ENCODE measurements at regions not wholly inside any gene's neighbourhood (a gene's known extent, or its start where the extent isn't known, plus 50 kb on each side); places are given as distances from the start of the nearest gene placed in this dataset.

GRCh38 chr2:220318037-220318436, 690.6 kb downstream of the SLC4A3 start:
- Histone ChIP-seq H3K36me3 (ENCODE audit: control insufficient read depth, insufficient read depth, low read length) (no peaks in the 10 kb centered on the region), H3K56ac (ENCODE audit: low read length) (no peak overlapping the region), H3K4me3 (ENCODE audit: low read length) (no peak overlapping the region), H3K4me2 (ENCODE audit: low read length) (no peak overlapping the region), H3K23ac (ENCODE audit: low read length) (no peak overlapping the region), H3K27me3 (ENCODE audit: insufficient read depth, low read length, poor library complexity) (no peaks in the 10 kb centered on the region), H3K27ac (ENCODE audit: low read depth, low read length) (no peak overlapping the region), H4K8ac (ENCODE audit: low read depth, low read length) (no peak overlapping the region), H3K4me1 (ENCODE audit: control insufficient read depth, low read depth, low read length) (no peaks in the 10 kb centered on the region), H3K4ac (ENCODE audit: low read depth, low read length) (no peak overlapping the region), H2AK5ac (ENCODE audit: low read length) (no peak overlapping the region), H2BK120ac (ENCODE audit: low read depth, low read length) (no peak overlapping the region), H2BK5ac (ENCODE audit: low read length) (no peak overlapping the region), H3K79me2 (ENCODE audit: control insufficient read depth, insufficient read depth, low read length) (no peaks in the 10 kb centered on the region), H4K5ac (ENCODE audit: low read length) (no peak overlapping the region), H3K79me1 (ENCODE audit: low read length) (no peaks in the 10 kb centered on the region), H3K9ac (ENCODE audit: low read length) (no peak overlapping the region), H2BK15ac (replicated peaks; ENCODE audit: low read depth) (no peak overlapping the region), H3K18ac (ENCODE audit: low read length) (no peak overlapping the region)
- DNase-seq: no peak
- WGBS (ENCODE audit: extremely low coverage, insufficient coverage, low lambda C conversion rate): no CpG with 5 or more reads among the region's 2 CpGs

- H3K27me3 ChIP-seq (ENCODE audit: insufficient read depth, low read length, poor library complexity): no peaks in the 10 kb centered on the region
- H3K4ac ChIP-seq (ENCODE audit: low read depth, low read length): no peak overlapping the region
- H2BK5ac ChIP-seq (ENCODE audit: low read length): no peak overlapping the region
- H4K8ac ChIP-seq (ENCODE audit: low read depth, low read length): no peak overlapping the region
- no peaks in the 10 kb centered on the region for H3K79me1 ChIP-seq (ENCODE audit: low read length)
- H4K5ac ChIP-seq (ENCODE audit: low read length): no peak overlapping the region
- H3K4me2 ChIP-seq (ENCODE audit: low read length): no peak overlapping the region
- DNase-seq: no peak
- H3K23ac ChIP-seq (ENCODE audit: low read length): no peak overlapping the region
- H3K36me3 ChIP-seq (ENCODE audit: control insufficient read depth, insufficient read depth, low read length): no peaks in the 10 kb centered on the region
- H2BK15ac ChIP-seq (replicated peaks; ENCODE audit: low read depth): no peak overlapping the region
- no peak overlapping the region for H3K27ac ChIP-seq (ENCODE audit: low read depth, low read length)
- no CpG with 5 or more reads among the region's 1 CpG for WGBS (ENCODE audit: extremely low coverage, insufficient coverage, low lambda C conversion rate)
- H2BK120ac ChIP-seq (ENCODE audit: low read depth, low read length): no peak overlapping the region
- no peak overlapping the region for H3K4me3 ChIP-seq (ENCODE audit: low read length)
- no peaks in the 10 kb centered on the region for H3K4me1 ChIP-seq (ENCODE audit: control insufficient read depth, low read depth, low read length)
- no peak overlapping the region for H3K18ac ChIP-seq (ENCODE audit: low read length)
- H2AK5ac ChIP-seq (ENCODE audit: low read length): no peak overlapping the region
- no peaks in the 10 kb centered on the region for H3K79me2 ChIP-seq (ENCODE audit: control insufficient read depth, insufficient read depth, low read length)
- H3K56ac ChIP-seq (ENCODE audit: low read length): no peak overlapping the region
- no peak overlapping the region for H3K9ac ChIP-seq (ENCODE audit: low read length)
Measured at GRCh38 chr2:220318508-220318907, 691.1 kb downstream of the SLC4A3 start.

GRCh38 chr2:220320326-220320725, 692.9 kb downstream of the SLC4A3 start:
- no peak overlapping the region for H2BK120ac ChIP-seq (ENCODE audit: low read depth, low read length)
- no peak overlapping the region for H3K4me2 ChIP-seq (ENCODE audit: low read length)
- H3K4me3 ChIP-seq (ENCODE audit: low read length): no peak overlapping the region
- no peaks in the 10 kb centered on the region for H3K79me1 ChIP-seq (ENCODE audit: low read length)
- H3K36me3 ChIP-seq (ENCODE audit: control insufficient read depth, insufficient read depth, low read length): no peaks in the 10 kb centered on the region
- no peaks in the 10 kb centered on the region for H3K4me1 ChIP-seq (ENCODE audit: control insufficient read depth, low read depth, low read length)
- no peak overlapping the region for H3K9ac ChIP-seq (ENCODE audit: low read length)
- H3K4ac ChIP-seq (ENCODE audit: low read depth, low read length): no peak overlapping the region
- H4K5ac ChIP-seq (ENCODE audit: low read length): no peak overlapping the region
- no peak for DNase-seq
- no peak overlapping the region for H2BK5ac ChIP-seq (ENCODE audit: low read length)
- no peak overlapping the region for H2AK5ac ChIP-seq (ENCODE audit: low read length)
- no peak overlapping the region for H3K56ac ChIP-seq (ENCODE audit: low read length)
- no peak overlapping the region for H2BK15ac ChIP-seq (replicated peaks; ENCODE audit: low read depth)
- no peak overlapping the region for H3K27ac ChIP-seq (ENCODE audit: low read depth, low read length)
- no peaks in the 10 kb centered on the region for H3K27me3 ChIP-seq (ENCODE audit: insufficient read depth, low read length, poor library complexity)
- no peak overlapping the region for H4K8ac ChIP-seq (ENCODE audit: low read depth, low read length)
- no CpG with 5 or more reads among the region's 2 CpGs for WGBS (ENCODE audit: extremely low coverage, insufficient coverage, low lambda C conversion rate)
- no peak overlapping the region for H3K18ac ChIP-seq (ENCODE audit: low read length)
- no peak overlapping the region for H3K23ac ChIP-seq (ENCODE audit: low read length)
- H3K79me2 ChIP-seq (ENCODE audit: control insufficient read depth, insufficient read depth, low read length): no peaks in the 10 kb centered on the region

- no peak for DNase-seq
- Histone ChIP-seq H3K79me2 (ENCODE audit: control insufficient read depth, insufficient read depth, low read length) (no peaks in the 10 kb centered on the region), H3K27ac (ENCODE audit: low read depth, low read length) (no peak overlapping the region), H3K36me3 (ENCODE audit: control insufficient read depth, insufficient read depth, low read length) (no peaks in the 10 kb centered on the region), H3K4me3 (ENCODE audit: low read length) (no peak overlapping the region), H3K79me1 (ENCODE audit: low read length) (no peaks in the 10 kb centered on the region), H3K4me2 (ENCODE audit: low read length) (no peak overlapping the region), H3K4me1 (ENCODE audit: control insufficient read depth, low read depth, low read length) (no peaks in the 10 kb centered on the region), H2BK15ac (replicated peaks; ENCODE audit: low read depth) (no peak overlapping the region), H3K9ac (ENCODE audit: low read length) (no peak overlapping the region), H2AK5ac (ENCODE audit: low read length) (no peak overlapping the region), H3K27me3 (ENCODE audit: insufficient read depth, low read length, poor library complexity) (no peaks in the 10 kb centered on the region), H2BK120ac (ENCODE audit: low read depth, low read length) (no peak overlapping the region), H3K4ac (ENCODE audit: low read depth, low read length) (no peak overlapping the region), H3K56ac (ENCODE audit: low read length) (no peak overlapping the region), H3K23ac (ENCODE audit: low read length) (no peak overlapping the region), H4K8ac (ENCODE audit: low read depth, low read length) (no peak overlapping the region), H2BK5ac (ENCODE audit: low read length) (no peak overlapping the region), H4K5ac (ENCODE audit: low read length) (no peak overlapping the region), H3K18ac (ENCODE audit: low read length) (no peak overlapping the region)
- no CpG with 5 or more reads among the region's 1 CpG for WGBS (ENCODE audit: extremely low coverage, insufficient coverage, low lambda C conversion rate)
Measured at GRCh38 chr2:220332886-220333285, 705.5 kb downstream of the SLC4A3 start.

GRCh38 chr2:220334210-220334609, 706.8 kb downstream of the SLC4A3 start:
- H3K79me1 ChIP-seq (ENCODE audit: low read length): no peaks in the 10 kb centered on the region
- no peaks in the 10 kb centered on the region for H3K79me2 ChIP-seq (ENCODE audit: control insufficient read depth, insufficient read depth, low read length)
- no peak overlapping the region for H3K23ac ChIP-seq (ENCODE audit: low read length)
- H2BK5ac ChIP-seq (ENCODE audit: low read length): no peak overlapping the region
- no peak overlapping the region for H3K9ac ChIP-seq (ENCODE audit: low read length)
- H2AK5ac ChIP-seq (ENCODE audit: low read length): no peak overlapping the region
- no peak overlapping the region for H3K18ac ChIP-seq (ENCODE audit: low read length)
- H3K4me1 ChIP-seq (ENCODE audit: control insufficient read depth, low read depth, low read length): no peaks in the 10 kb centered on the region
- no peaks in the 10 kb centered on the region for H3K27me3 ChIP-seq (ENCODE audit: insufficient read depth, low read length, poor library complexity)
- H2BK120ac ChIP-seq (ENCODE audit: low read depth, low read length): no peak overlapping the region
- no peak overlapping the region for H4K5ac ChIP-seq (ENCODE audit: low read length)
- H3K56ac ChIP-seq (ENCODE audit: low read length): no peak overlapping the region
- H3K27ac ChIP-seq (ENCODE audit: low read depth, low read length): no peak overlapping the region
- no peaks in the 10 kb centered on the region for H3K36me3 ChIP-seq (ENCODE audit: control insufficient read depth, insufficient read depth, low read length)
- no peak overlapping the region for H4K8ac ChIP-seq (ENCODE audit: low read depth, low read length)
- H3K4me2 ChIP-seq (ENCODE audit: low read length): no peak overlapping the region
- no peak for DNase-seq
- H3K4me3 ChIP-seq (ENCODE audit: low read length): no peak overlapping the region
- H3K4ac ChIP-seq (ENCODE audit: low read depth, low read length): no peak overlapping the region
- H2BK15ac ChIP-seq (replicated peaks; ENCODE audit: low read depth): no peak overlapping the region

GRCh38 chr2:220334871-220335590, 707.6 kb downstream of the SLC4A3 start:
- H2BK120ac ChIP-seq (ENCODE audit: low read depth, low read length): no peak overlapping the region
- no peak overlapping the region for H3K4ac ChIP-seq (ENCODE audit: low read depth, low read length)
- H2AK5ac ChIP-seq (ENCODE audit: low read length): no peak overlapping the region
- H2BK5ac ChIP-seq (ENCODE audit: low read length): no peak overlapping the region
- no peak overlapping the region for H4K5ac ChIP-seq (ENCODE audit: low read length)
- no peak for DNase-seq
- H3K23ac ChIP-seq (ENCODE audit: low read length): no peak overlapping the region
- WGBS (ENCODE audit: extremely low coverage, insufficient coverage, low lambda C conversion rate): no CpG with 5 or more reads among the region's 4 CpGs
- no peak overlapping the region for H3K4me2 ChIP-seq (ENCODE audit: low read length)
- H3K27me3 ChIP-seq (ENCODE audit: insufficient read depth, low read length, poor library complexity): no peaks in the 10 kb centered on the region
- H3K4me1 ChIP-seq (ENCODE audit: control insufficient read depth, low read depth, low read length): no peaks in the 10 kb centered on the region
- no peaks in the 10 kb centered on the region for H3K36me3 ChIP-seq (ENCODE audit: control insufficient read depth, insufficient read depth, low read length)
- no peak overlapping the region for H3K18ac ChIP-seq (ENCODE audit: low read length)
- H4K8ac ChIP-seq (ENCODE audit: low read depth, low read length): no peak overlapping the region
- H3K56ac ChIP-seq (ENCODE audit: low read length): no peak overlapping the region
- no peak overlapping the region for H3K4me3 ChIP-seq (ENCODE audit: low read length)
- no peak overlapping the region for H2BK15ac ChIP-seq (replicated peaks; ENCODE audit: low read depth)
- no peak overlapping the region for H3K27ac ChIP-seq (ENCODE audit: low read depth, low read length)
- no peaks in the 10 kb centered on the region for H3K79me2 ChIP-seq (ENCODE audit: control insufficient read depth, insufficient read depth, low read length)
- H3K79me1 ChIP-seq (ENCODE audit: low read length): no peaks in the 10 kb centered on the region
- no peak overlapping the region for H3K9ac ChIP-seq (ENCODE audit: low read length)

Measured in mesendoderm (in vitro differentiated cells).